A673 (cell line): ENCODE measurements at regions not wholly inside any gene's neighbourhood (a gene's known extent, or its start where the extent isn't known, plus 50 kb on each side); places are given as distances from the start of the nearest gene placed in this dataset.
"Not testable (repeated sequence)": the region's sequence is repeated elsewhere in the genome, so short reads cannot be mapped to it uniquely, and the experiment has no call there.

Experiments used
- BruUV-seq: library from RNA; stranded (reverse); fragments of 400-500 nt; replicated peaks from 2 replicates; lab custom pipeline; 2021; lab: Mats Ljungman, UMichigan
- CTCF ChIA-PET: fragments of 300-600 bp; sonication (Branson Sonifier 250); formaldehyde crosslinking; loops from one replicate; lab custom pipeline; 2022; ENCODE audit warnings: antibody characterized with exemption; lab: Charles Lee
- POLR2A ChIA-PET: fragments of 300-600 bp; sonication (Branson Sonifier 250); formaldehyde crosslinking; loops from one replicate; lab custom pipeline; 2022; ENCODE audit warnings: antibody characterized with exemption; ENCODE audit not compliant: low non-redundant PET; lab: Charles Lee
- DNase-seq: peaks from one replicate; pipeline ENCODE4 v3.0.0-alpha.2; 2015; ENCODE audit warnings: low spot score
- H3K27ac ChIP-seq: fragments of 200-600 bp; sonication (generic); 2 replicates; pipeline ENCODE4 v1.5.1; 2016; ENCODE audit warnings: mixed run types, low read depth, mild to moderate bottlenecking, mixed read lengths, antibody characterized with exemption, low read length; ENCODE audit not compliant: poor library complexity, severe bottlenecking
- H3K27me3 ChIP-seq: fragments of 200-600 bp; sonication (generic); replicated peaks from 2 replicates; pipeline ENCODE4 v1.6.1; 2017; ENCODE audit warnings: mixed run types, low read depth, mild to moderate bottlenecking, mixed read lengths, antibody characterized with exemption, low read length; ENCODE audit not compliant: insufficient read depth, poor library complexity
- H3K36me3 ChIP-seq: fragments of 200-600 bp; sonication (generic); 2 replicates; pipeline ENCODE4 v1.6.1; 2016; ENCODE audit warnings: mixed run types, mild to moderate bottlenecking, mixed read lengths, antibody characterized with exemption, low read length; ENCODE audit not compliant: insufficient read depth, poor library complexity, severe bottlenecking
- H3K4me1 ChIP-seq: fragments of 200-600 bp; sonication (generic); 2 replicates; pipeline ENCODE4 v1.6.1; 2017; ENCODE audit warnings: mixed run types, mild to moderate bottlenecking, mixed read lengths, antibody characterized with exemption, low read length; ENCODE audit not compliant: insufficient read depth, poor library complexity, severe bottlenecking
- H3K4me3 ChIP-seq: fragments of 200-600 bp; sonication (generic); 2 replicates; pipeline ENCODE4 v1.5.1; 2016; ENCODE audit warnings: low read depth, mixed run types, mild to moderate bottlenecking, mixed read lengths, low read length; ENCODE audit not compliant: poor library complexity, severe bottlenecking
- H3K9me3 ChIP-seq: fragments of 200-600 bp; sonication (generic); 2 replicates; pipeline ENCODE4 v1.6.1; 2016; ENCODE audit warnings: mixed run types, low read depth, mild to moderate bottlenecking, mixed read lengths, antibody characterized with exemption, low read length; ENCODE audit not compliant: poor library complexity, severe bottlenecking
- CTCF ChIP-seq: fragments of 300-800, 200-600 bp; sonication (generic); conservative IDR thresholded peaks from 2 replicates; pipeline ENCODE4 v1.5.1; 2017; ENCODE audit warnings: low read depth, mild to moderate bottlenecking, antibody characterized with exemption, low read length, moderate library complexity, mixed read lengths
- EZH2 ChIP-seq: fragments of 200-600 bp; sonication (generic); IDR thresholded peaks from 2 replicates; pipeline ENCODE4 v1.6.1; 2017; ENCODE audit warnings: borderline replicate concordance, low read depth, mild to moderate bottlenecking, mixed read lengths, antibody characterized with exemption, low read length; ENCODE audit not compliant: poor library complexity, severe bottlenecking
- intact Hi-C: fragments of 100-400 bp; cut with micrococcal nuclease; formaldehyde crosslinking; loops from one replicate; pipeline ENCODE4 v1.10.0; 2022; ENCODE audit not compliant: unreplicated experiment

- DNase-seq, result no peak
- TF ChIP-seq CTCF, result no peak
- TF ChIP-seq EZH2, result no peak
- no peaks in the 10 kb centered on the region for H3K36me3 ChIP-seq
- H3K4me3 ChIP-seq, result no peak overlapping the region
- BruUV-seq, result no TSS peak
- intact Hi-C loops, result no loop called here
- no peak overlapping the region for H3K27ac ChIP-seq
- POLR2A ChIA-PET, result no interaction called here
- CTCF ChIA-PET, result no interaction called here
- no peaks in the 10 kb centered on the region for H3K9me3 ChIP-seq
- H3K4me1 ChIP-seq, result no peaks in the 10 kb centered on the region
- no peaks in the 10 kb centered on the region for H3K27me3 ChIP-seq
Observed at GRCh38 chrX:26466387-26466786, 250.4 kb downstream of the MAGEB5 start.

DNA sequence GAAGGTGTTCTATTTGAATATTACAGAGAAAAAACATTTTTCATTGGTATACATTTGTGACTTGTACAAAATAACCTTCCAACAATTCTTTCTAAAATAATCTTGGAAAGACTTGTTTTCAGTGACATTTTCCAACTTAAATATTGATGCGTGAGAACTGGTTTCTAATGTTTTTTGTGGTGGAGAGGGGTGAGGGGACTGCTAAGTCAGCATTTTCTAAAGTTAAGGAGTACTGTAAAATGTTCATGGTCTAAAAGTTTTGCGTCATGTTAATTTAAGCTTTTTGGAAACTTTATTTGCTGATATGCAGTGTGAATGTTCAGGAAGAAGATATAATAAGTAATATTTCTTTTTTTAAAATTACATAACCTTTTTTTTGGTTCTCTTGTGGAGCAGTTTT lies 229.3 kb downstream of the MAGEB5 start:
- no peak overlapping the region for H3K27ac ChIP-seq
- H3K4me1 ChIP-seq, result no peaks in the 10 kb centered on the region
- no peak for DNase-seq
- TF ChIP-seq EZH2 (no peak), CTCF (no peak)
- BruUV-seq, result no TSS peak
- CTCF ChIA-PET, result no interaction called here
- POLR2A ChIA-PET, result no interaction called here
- H3K9me3 ChIP-seq, result no peaks in the 10 kb centered on the region
- H3K36me3 ChIP-seq, result no peaks in the 10 kb centered on the region
- no peaks in the 10 kb centered on the region for H3K27me3 ChIP-seq
- no peak overlapping the region for H3K4me3 ChIP-seq
- intact Hi-C loops, result no loop called here

DNA sequence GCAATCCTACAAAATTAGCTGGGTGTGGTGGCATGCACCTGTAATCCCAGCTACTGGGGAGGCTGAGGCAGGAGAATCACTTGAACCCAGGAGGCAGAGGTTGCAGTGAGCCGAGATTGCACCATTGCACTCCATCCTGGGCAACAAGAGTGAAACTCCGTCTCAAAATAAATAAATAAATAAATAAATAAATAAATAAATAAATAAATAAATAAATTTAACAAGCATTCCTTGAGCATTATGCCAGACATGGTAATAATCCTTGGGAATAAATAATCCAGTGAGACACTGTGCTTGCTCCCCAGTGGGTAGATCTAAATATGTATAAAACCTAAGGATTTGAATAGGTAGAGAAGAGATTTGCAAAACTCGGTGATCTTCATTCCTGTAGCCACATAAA lies 228.4 kb downstream of the MAGEB5 start:
- H3K4me1 ChIP-seq, POLR2A ChIA-PET, intact Hi-C loops, CTCF ChIA-PET, H3K27me3 ChIP-seq, H3K4me3 ChIP-seq, H3K36me3 ChIP-seq, H3K9me3 ChIP-seq, DNase-seq, BruUV-seq, H3K27ac ChIP-seq: not testable (repeated sequence)

GRCh38 chrX:26442340-26442739 lies 226.4 kb downstream of the MAGEB5 start:
- ChIA-PET CTCF (no interaction called here), POLR2A (no interaction called here)
- Histone ChIP-seq H3K36me3 (no peaks in the 10 kb centered on the region), H3K27me3 (no peaks in the 10 kb centered on the region), H3K9me3 (no peaks in the 10 kb centered on the region), H3K4me3 (no peak overlapping the region), H3K27ac (no peak overlapping the region), H3K4me1 (no peaks in the 10 kb centered on the region)
- TF ChIP-seq CTCF (peak; percentile 54), EZH2 (no peak)
- intact Hi-C loops, result no loop called here
- no peak for DNase-seq
- BruUV-seq, result no TSS peak
